ENCODE measurements at regions not wholly inside any gene's neighbourhood (a gene's known extent, or its start where the extent isn't known, plus 50 kb on each side); places are given as distances from the start of the nearest gene placed in this dataset.

GRCh38 chr3:128569756-128570155 is 76.8 kb upstream of the GATA2 start:
- no peak for DNase-seq (ENCODE audit: low read depth in 2 of 2)

DNA sequence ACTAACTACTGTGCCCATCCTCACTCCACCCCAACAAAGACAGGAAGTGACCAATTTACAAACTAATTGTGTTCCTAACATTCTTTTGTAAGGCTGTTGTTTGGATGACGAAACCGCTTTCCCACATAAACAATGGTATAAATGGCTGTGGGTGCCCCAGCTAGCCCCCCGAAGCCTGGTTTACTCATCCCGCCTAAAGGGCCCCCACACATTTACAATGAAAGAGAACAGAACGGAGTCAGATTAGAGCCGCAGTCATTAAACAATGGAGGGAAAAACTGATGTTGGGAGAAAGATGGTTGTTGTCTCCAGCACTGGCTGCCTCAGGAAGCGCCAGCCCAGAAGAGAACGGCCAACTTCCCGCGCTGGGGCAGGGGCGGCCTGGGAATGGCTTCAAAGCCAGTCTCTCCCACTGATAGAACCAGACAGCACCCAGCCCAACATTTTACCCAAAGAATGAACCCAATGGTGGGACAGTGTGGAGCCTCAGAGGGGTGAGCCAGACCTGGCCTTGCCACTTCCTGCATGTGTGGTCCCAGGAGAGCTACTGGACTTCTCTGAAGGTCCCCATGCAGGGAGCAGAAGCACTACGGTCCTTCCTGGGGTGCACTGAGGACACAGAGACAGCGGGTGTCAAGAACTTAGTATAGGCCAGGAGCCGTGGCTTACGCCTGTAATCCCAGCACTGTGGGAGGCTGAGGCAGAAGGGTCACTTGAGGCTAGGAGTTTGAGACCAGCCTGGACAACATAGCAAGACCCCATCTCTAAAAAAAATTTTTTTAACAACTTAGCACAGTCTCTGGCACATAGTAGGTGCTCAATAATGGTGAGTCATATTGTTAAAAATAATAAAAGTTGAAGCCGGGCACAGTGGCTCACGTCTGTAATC is 75.8 kb upstream of the GATA2 start:
- no peak for DNase-seq (ENCODE audit: low read depth in 2 of 2)

GRCh38 chr3:128567705-128568356 is 74.8 kb upstream of the GATA2 start:
- no peak for DNase-seq (ENCODE audit: low read depth in 2 of 2)

DNA sequence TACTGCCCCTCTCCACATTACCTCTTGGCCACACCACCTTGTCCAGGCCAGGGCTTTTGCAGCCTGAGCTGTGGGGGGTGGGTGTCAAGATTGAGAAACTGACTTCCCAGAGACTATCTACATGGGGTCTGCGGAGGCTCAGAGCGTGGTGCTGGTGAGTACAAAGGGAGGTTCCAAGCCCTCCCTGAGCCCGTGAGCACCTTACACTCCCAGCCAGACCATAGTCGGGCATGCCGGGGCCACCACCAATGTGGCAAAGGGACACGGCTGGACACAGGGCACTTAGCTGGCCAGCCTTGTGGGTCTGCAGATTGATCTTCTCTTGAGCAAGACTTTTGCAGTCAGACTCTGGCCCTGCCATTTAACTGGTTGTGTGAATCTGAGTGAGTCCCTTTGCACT is 74.1 kb upstream of the GATA2 start:
- no peak for DNase-seq (ENCODE audit: low read depth in 2 of 2)

- DNase-seq (ENCODE audit: low read depth in 2 of 2) = no peak
Measured at GRCh38 chr3:128563439-128563838, 70.4 kb upstream of the GATA2 start.

DNA sequence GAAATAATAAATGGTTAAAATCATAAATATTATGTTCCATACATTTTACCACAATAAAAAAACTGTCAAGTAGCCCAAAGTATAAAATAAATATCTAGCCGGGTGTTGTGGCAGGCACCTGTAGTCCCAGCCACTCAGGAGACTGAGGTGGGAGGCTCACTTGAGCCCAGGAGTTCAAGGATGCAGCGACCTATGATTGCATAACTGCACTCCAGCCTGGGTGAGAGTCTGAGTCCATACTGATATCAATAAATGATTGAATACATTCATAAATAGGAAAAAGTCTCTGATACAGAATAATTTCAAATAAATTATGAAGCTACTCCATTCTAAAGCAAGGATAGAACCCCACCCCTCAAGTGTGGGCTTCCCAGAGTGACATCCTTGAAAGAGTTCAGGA is 68.5 kb upstream of the GATA2 start:
- no peak for DNase-seq (ENCODE audit: low read depth in 2 of 2)

- no peak for DNase-seq (ENCODE audit: low read depth in 2 of 2)
Measured at GRCh38 chr3:128560768-128561167, 67.8 kb upstream of the GATA2 start.

GRCh38 chr3:128559486-128560225 is 66.7 kb upstream of the GATA2 start:
- peak in 1 of 2 donors; percentile 18 for DNase-seq (ENCODE audit: low read depth in 2 of 2)

DNA sequence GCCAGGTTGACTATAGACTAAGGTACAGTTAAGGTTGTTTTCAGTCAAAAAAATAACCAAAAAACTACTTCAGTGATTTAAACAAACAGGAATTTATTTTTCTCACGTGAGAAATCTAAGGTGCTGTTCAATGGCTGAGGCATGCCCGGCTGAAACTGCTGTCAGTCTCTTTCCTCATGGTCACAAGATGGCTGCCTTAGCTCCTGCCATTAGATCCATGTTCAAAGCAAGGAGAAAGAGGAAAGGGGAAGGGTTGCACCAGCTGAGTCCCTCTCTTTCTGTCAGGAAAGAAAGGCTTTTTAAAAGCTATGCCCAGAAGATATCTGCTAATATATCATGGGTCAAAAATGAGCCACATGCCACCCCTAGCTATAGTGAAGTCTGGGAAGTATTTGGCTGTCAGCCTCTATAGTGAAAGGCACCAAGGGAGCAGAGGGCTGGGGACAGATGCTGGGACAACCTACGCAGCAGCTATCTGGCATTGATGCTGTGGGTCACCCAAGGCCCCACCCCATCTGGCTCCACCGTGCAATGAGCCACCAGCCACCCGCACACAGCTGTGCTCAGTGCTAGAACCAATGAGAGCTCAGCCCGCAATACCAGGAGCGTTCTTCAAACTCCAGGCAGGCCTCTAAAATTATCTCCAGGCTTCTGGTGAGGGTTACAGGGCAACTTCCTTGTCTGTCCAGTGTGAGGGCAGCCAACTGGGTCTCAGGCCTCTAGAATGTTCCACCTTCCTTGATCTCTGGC is 64.7 kb upstream of the GATA2 start:
- no peak for DNase-seq (ENCODE audit: low read depth in 2 of 2)

GRCh38 chr3:128556907-128557306 is 63.9 kb upstream of the GATA2 start:
- no peak for DNase-seq (ENCODE audit: low read depth in 2 of 2)

GRCh38 chr3:128556384-128556783 is 63.4 kb upstream of the GATA2 start:
- no peak for DNase-seq (ENCODE audit: low read depth in 2 of 2)

- DNase-seq (ENCODE audit: low read depth in 2 of 2) = no peak
Measured at GRCh38 chr3:128555841-128556240, 62.8 kb upstream of the GATA2 start.

GRCh38 chr3:128555098-128555825 is 62.3 kb upstream of the GATA2 start:
- no peak for DNase-seq (ENCODE audit: low read depth in 2 of 2)

- DNase-seq (ENCODE audit: low read depth in 2 of 2) = no peak
Measured at GRCh38 chr3:128554465-128555097, 61.6 kb upstream of the GATA2 start.

GRCh38 chr3:128554100-128554464 is 61.1 kb upstream of the GATA2 start:
- no peak for DNase-seq (ENCODE audit: low read depth in 2 of 2)

DNA sequence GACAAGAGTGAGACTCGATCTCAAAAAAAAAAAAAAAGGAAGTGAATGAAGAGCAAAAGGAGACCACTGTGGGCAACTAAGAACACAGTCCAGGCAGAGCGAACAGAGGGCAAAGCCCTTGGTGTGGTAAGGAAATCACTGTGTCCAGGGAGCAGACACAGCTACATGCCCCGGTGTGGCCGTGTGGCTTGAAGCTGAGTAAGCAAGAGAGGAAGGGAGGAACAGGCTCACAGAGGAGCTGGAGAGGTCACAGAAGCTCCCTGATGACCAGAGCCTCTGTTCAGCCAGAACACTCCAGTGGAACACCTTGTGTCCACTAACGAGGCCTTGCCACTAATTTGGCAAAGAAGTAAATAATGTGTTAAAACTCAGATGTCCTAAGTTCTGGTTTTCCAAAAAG is 60.6 kb upstream of the GATA2 start:
- no peak for DNase-seq (ENCODE audit: low read depth in 2 of 2)

DNA sequence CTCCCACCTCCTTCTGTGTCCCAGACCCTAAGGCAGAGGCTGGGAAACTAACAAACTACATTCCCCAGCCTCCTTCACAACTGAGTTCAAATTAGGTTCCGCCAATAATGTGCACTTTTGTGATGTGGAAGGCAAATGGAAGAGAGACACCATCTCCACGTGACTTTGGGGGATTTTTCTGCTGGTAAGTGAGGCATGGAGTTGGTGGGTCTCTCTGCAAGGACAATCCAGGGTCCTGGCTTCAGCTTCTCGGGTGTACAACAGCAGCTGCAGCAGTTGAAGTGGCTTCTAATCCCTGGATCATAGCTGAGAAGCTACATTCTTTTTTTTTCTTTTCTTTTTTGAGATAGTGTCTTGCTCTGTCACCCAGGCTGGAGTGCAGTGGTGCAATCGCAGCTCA is 58.9 kb upstream of the GATA2 start:
- no peak for DNase-seq (ENCODE audit: low read depth in 2 of 2)

- no peak for DNase-seq (ENCODE audit: low read depth in 2 of 2)
Measured at GRCh38 chr3:128551451-128551850, 58.5 kb upstream of the GATA2 start.

DNA sequence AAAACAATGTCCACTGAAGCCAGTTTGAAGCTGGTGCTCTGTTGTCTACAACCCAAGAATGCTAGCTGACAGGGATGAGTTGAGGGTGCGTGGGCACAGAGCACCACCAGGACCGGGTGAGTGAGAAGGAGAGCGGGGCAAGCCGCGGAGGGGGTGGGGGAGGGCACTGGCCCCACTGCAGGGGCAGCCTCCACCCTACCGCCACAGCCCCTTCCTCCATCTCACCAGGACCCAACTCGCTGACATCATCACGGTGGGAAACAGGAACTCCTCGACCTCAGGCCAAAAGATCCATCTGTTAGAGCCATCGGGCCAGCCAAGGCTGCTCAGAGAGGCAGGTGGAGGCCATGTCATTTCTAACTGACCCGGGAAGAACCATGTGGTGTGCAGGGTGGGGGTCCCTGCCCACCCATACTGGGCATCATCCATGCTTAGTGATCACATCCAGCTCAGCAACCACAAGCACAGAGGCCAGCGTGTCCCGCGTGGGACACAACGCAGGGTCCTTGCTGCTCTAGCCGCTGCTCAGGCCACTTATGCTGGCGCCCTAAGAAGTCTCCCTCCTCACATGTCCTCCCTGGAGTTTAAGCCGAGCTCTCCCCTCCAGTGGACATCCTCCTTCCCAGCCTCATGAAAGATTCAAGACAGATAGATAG is 57.6 kb upstream of the GATA2 start:
- DNase-seq (ENCODE audit: low read depth in 2 of 2) = no peak

DNA sequence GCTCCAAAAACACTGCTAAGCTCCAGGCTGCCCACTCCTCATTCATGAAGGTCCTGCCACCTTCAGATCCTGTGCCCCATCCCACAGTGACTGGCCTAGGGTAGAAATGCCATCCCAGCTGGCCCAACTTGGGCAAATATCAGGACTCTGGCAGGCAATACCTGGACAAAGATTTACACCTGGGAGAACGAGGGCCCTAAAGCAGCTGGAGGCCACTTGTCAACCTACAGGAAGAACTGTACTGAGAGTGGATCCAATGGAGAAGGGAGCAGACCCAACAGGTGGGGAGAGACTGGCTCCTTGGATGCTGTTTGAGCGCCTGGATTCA is 57.1 kb upstream of the GATA2 start:
- no peak for DNase-seq (ENCODE audit: low read depth in 2 of 2)

Measured in stimulated activated CD4-positive, alpha-beta T cell treated with anti-CD3 and anti-CD28 coated beads, Interleukin-4, amount 100 ng/mL, for 48 hours (primary cell).